AG09319 (cell line): ENCODE measurements at regions not wholly inside any gene's neighbourhood (a gene's known extent, or its start where the extent isn't known, plus 50 kb on each side); places are given as distances from the start of the nearest gene placed in this dataset.

Source experiments
- DNase-seq: peaks from one replicate; pipeline ENCODE4 v3.0.0-alpha.2; 2010; ENCODE audit warnings: low read depth; ENCODE audit errors: extremely low read depth
- TF ChIP-seq, protein P1 (sequence below): IDR thresholded peaks from 2 replicates; pipeline ENCODE4 v1.5.1; 2011; ENCODE audit warnings: low read depth, mild to moderate bottlenecking, inconsistent platforms, low read length, moderate library complexity

DNA sequence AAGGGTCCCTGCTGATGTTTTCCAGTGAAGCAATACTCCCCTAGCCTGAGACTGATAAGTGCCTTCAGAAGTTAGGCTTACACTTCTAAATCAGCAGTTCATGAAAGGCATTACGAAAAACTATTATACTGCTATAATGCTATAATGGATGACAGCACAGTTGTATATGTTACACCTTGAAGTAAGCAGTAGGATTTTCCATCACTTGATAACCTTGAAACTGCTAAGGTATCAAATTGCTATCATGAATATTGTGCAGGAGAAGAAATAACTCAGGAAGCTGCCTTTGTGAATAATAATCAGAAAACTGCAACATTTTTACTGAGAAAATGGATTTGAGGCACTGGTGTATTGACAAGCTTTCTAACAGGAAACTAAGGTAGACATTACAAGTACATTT, 142.3 kb downstream of the HNMT start:
- TF ChIP-seq, protein P1, sequence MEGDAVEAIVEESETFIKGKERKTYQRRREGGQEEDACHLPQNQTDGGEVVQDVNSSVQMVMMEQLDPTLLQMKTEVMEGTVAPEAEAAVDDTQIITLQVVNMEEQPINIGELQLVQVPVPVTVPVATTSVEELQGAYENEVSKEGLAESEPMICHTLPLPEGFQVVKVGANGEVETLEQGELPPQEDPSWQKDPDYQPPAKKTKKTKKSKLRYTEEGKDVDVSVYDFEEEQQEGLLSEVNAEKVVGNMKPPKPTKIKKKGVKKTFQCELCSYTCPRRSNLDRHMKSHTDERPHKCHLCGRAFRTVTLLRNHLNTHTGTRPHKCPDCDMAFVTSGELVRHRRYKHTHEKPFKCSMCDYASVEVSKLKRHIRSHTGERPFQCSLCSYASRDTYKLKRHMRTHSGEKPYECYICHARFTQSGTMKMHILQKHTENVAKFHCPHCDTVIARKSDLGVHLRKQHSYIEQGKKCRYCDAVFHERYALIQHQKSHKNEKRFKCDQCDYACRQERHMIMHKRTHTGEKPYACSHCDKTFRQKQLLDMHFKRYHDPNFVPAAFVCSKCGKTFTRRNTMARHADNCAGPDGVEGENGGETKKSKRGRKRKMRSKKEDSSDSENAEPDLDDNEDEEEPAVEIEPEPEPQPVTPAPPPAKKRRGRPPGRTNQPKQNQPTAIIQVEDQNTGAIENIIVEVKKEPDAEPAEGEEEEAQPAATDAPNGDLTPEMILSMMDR = no peak
- DNase-seq = no peak

DNA sequence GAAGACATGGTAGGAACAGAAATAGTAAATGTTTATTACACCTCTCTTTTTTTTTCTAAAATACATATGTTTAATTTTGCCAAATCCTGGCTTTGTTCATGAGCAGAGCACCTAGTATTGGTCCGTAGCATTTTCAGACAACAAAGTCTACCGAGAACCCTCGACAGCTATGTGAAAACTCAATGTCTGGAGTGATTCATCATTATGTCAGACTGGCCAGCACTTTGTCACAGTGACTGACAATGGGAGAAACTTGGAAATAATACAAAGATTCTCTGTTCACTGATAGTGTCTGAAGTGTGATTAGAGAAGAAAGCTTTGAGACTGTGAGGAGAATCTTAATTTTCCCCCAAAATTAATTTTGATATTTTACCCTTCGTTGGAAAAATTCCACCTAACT, 143.0 kb downstream of the HNMT start:
- TF ChIP-seq, protein P1 = no peak
- no peak for DNase-seq

DNA sequence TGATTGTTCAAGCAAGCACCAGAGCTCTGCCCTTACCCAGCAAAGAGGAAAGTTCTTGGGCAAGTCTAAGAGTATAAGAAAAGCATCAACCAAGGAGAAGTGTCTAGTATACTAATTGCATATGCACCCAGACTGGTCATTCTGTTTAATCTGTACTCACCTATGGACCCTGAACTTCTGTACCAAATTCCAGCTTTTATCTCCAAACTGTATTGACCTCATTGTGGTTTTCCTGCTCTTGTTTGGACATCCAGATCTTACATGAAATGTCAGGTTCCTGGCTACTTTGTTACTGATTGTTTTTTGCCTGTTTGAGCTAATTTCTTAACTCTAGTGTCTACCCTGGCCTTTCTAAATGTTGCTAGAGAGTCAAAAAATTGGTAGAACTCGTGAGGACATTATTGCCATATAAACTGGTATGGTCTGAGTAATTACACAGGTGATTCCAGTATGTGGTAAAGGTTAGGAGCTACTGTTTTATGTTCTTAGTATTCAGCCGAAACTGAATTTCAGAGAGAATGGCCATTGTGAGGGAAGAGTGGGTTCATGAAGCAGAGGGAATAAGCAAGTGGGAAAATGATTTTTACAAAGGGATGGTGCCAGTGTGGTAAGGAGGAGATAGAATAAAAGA, 146.3 kb downstream of the HNMT start:
- TF ChIP-seq, protein P1 = no peak
- no peak for DNase-seq

DNA sequence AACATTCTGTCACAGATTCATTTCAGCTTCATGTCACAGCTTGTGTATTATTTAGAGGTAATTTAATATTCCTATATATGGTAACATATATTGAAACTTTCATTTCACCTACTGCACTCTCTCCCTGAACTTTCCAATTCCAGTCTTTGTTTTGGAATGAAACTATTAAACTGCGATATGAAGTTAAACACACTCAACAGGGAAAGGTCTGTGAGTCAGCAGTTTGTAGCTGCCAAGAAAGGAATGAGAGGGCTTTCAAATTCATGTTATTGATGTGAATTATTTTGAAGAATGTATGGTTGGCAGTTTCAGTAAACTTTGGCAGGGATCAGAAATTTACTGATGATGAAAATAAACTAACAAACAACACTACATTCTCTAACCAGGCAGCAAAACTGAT, 148.3 kb downstream of the HNMT start:
- TF ChIP-seq, protein P1 = no peak
- DNase-seq = no peak

DNA sequence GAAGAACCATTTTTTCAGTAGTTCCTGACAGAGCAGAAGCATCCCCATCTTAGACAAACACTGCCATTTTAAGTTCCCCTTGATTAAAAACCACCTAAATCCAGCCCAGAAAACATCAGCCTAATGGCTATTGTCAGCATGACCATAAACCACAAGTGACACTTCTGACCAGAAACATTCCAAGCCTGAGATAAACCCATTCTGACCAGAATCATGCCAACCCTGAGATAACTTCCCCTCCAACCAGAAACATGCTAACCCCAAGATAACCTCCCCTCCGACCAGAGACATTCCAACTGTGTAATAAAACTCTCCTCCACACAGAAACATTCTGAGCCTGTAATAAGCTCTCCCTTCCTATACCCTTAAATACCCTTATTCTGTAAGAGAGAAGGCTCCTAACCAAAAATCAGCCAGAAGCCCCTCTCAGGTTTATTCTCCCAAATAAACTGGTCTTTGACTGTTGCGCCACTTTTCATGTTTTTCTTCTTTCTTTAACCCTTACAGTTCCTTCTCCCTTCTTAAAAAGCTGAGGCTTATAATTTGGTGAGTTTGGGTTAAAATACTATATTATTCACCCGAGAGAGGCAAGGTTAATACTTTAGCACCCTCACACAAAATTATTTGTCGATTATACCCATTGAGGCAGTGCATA, 149.7 kb downstream of the HNMT start:
- TF ChIP-seq, protein P1 = no peak
- no peak for DNase-seq

DNA sequence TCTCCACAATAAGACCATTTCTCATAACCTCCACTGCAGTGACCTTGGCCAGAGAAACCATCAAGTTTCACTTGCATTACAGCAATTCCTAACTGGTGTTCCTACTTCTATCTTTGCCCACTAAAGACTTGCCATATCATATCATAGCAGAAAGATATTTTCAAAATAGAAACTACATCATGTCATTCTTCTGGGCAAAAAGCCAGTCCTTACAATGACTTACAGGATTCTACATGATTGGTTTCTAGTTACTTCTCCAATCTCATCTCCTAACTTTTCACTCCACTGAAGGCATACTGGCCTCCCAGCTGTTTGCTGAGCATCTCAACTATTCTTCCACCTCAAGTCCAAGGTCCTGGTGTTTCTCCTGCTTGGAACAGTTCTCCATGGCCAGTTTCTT, 151.4 kb downstream of the HNMT start:
- no peak for DNase-seq
- TF ChIP-seq, protein P1 = no peak

DNA sequence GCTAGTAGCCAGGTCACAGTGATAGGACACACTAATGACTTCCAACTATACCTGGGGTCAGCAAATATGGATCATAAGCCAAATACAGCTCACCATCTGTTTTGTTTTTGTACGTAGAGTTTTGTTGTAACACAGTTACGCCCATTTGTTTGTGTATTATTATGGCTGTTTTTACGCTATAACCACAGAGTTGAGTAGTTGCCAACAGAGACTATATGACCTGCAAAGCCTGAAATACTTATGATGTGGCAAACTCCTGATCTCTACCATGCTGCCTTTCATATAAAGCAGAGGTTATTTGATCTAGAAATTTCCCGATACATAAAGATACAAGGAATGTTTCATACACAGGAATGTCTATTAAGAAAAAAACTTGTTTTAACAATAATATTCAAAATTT, 152.2 kb downstream of the HNMT start:
- no peak for DNase-seq
- TF ChIP-seq, protein P1 = no peak
